K562 (cell line): ENCODE measurements at regions not wholly inside any gene's neighbourhood (a gene's known extent, or its start where the extent isn't known, plus 50 kb on each side); places are given as distances from the start of the nearest gene placed in this dataset.

Experiments used
- ATAC-seq: fragments of 200-7000 bp; cut with Tn5 transposase; 3 replicates; pipeline ENCODE4 v1.9.1; 2020; ENCODE audit warnings: moderate library complexity
- BruUV-seq: library from RNA; stranded (reverse); fragments of 400-500 nt; replicated peaks from 2 replicates; lab custom pipeline; 2021; lab: Mats Ljungman, UMichigan
- CTCF ChIA-PET: fragments of 300-600 bp; formaldehyde crosslinking; extraction: SDS; loops from one replicate; lab custom pipeline; 2021; ENCODE audit warnings: low intra/inter-chr PET ratio; lab: Yijun Ruan, JAX
- POLR2A ChIA-PET: fragments of 300-600, 350-650 bp; sonication (Branson Sonifier 250); formaldehyde crosslinking; extraction: SDS; loops from one replicate; lab custom pipeline; 2021; ENCODE audit warnings: antibody characterized with exemption, inconsistent platforms; lab: Yijun Ruan, JAX
- DNase-seq, 4 experiments: peaks; one replicate each; pipeline versions ENCODE4 v3.0.0 to v3.0.0-alpha.2; 2011 to 2018; ENCODE audit warnings: low spot score in 3 of 4, mixed read lengths in 3 of 4; ENCODE audit errors: extremely low read depth in 1 of 4
- FAIRE-seq: peaks from 2 replicates; lab custom pipeline; 2011; peaks lifted over from hg19 to GRCh38; lab: Jason Lieb, UNC
- H2AFZ ChIP-seq: 2 replicates; pipeline ENCODE4 v1.6.0; 2011; ENCODE audit warnings: low read depth, low read length, control low read depth, inconsistent platforms
- H3K27ac ChIP-seq: fragments of 200-600 bp; 3 replicates; pipeline ENCODE4 v1.8.0; 2011; ENCODE audit warnings: low read depth, mild to moderate bottlenecking, control low read depth, inconsistent platforms, low read length, moderate library complexity, mixed read lengths; ENCODE audit errors: extremely low read depth
- H3K27me3 ChIP-seq, 2 experiments: fragments of 300-600 bp in 1 of 2; 2 replicates in 1 of 2; 3 replicates in 1 of 2; pipeline versions ENCODE4 v1.6.0 to v1.8.0; 2011; ENCODE audit warnings: inconsistent platforms in 2 of 2, low read length in 2 of 2, mild to moderate bottlenecking in 1 of 2, mixed read lengths in 1 of 2, moderate library complexity in 1 of 2; ENCODE audit not compliant: control insufficient read depth in 2 of 2, insufficient read depth in 2 of 2
- H3K36me3 ChIP-seq: fragments of 300-600 bp; 3 replicates; pipeline ENCODE4 v1.8.0; 2011; ENCODE audit warnings: mild to moderate bottlenecking, low read length, inconsistent platforms; ENCODE audit not compliant: control insufficient read depth, insufficient read depth
- H3K4me1 ChIP-seq, 2 experiments: fragments of 200-600 bp in 1 of 2; replicated peaks in 1 of 2; 2 replicates in 1 of 2; 3 replicates in 1 of 2; pipeline versions ENCODE4 v1.5.1 to v1.8.0; 2011; ENCODE audit warnings: inconsistent platforms in 2 of 2, low read length in 2 of 2, mild to moderate bottlenecking in 1 of 2, mixed read lengths in 1 of 2, moderate library complexity in 1 of 2; ENCODE audit not compliant: control insufficient read depth in 2 of 2, insufficient read depth in 2 of 2
- H3K4me2 ChIP-seq: 2 replicates; pipeline ENCODE4 v1.6.1; 2011; ENCODE audit warnings: low read length, control low read depth, inconsistent platforms, mixed read lengths; ENCODE audit not compliant: insufficient read depth
- H3K4me3 ChIP-seq: fragments of 200-600 bp; sonication (generic), shearing (Covaris generic); 2 replicates; pipeline ENCODE4 v1.5.1; 2016; ENCODE audit warnings: control low read depth, inconsistent platforms
- H3K79me2 ChIP-seq: fragments of 200-600 bp; 3 replicates; pipeline ENCODE4 v1.8.0; 2011; ENCODE audit warnings: low read length, inconsistent platforms; ENCODE audit not compliant: control insufficient read depth, insufficient read depth
- H3K9ac ChIP-seq, 2 experiments: 2 replicates each; pipeline versions ENCODE4 v1.6.0 to v1.6.1; 2011; ENCODE audit warnings: low read depth in 2 of 2, low read length in 2 of 2, control low read depth in 1 of 2, inconsistent platforms in 1 of 2, mild to moderate bottlenecking in 1 of 2, mixed read lengths in 1 of 2; ENCODE audit not compliant: insufficient read depth in 1 of 2
- H3K9me1 ChIP-seq: one replicate; pipeline ENCODE4 v1.6.0; 2011; ENCODE audit warnings: inconsistent platforms, mild to moderate bottlenecking, low read length, moderate library complexity; ENCODE audit not compliant: control insufficient read depth, insufficient read depth
- H3K9me3 ChIP-seq: replicated peaks from 2 replicates; pipeline ENCODE4 v1.5.1; 2011; ENCODE audit warnings: low read depth, low read length, inconsistent platforms; ENCODE audit not compliant: control insufficient read depth, insufficient read depth
- H4K20me1 ChIP-seq: replicated peaks from 2 replicates; pipeline ENCODE4 v1.6.1; 2011; ENCODE audit warnings: low read length, inconsistent platforms, mixed read lengths; ENCODE audit not compliant: control insufficient read depth, insufficient read depth
- CXXC5 ChIP-seq: fragments of 250-450 bp; sonication (Bioruptor Pico); IDR thresholded peaks from 2 replicates; pipeline ENCODE4 v1.8.0; 2022; ENCODE audit warnings: inconsistent platforms, mild to moderate bottlenecking, moderate library complexity
- HES1 ChIP-seq: fragments of 450-650 bp; IDR thresholded peaks from 2 replicates; pipeline ENCODE4 v1.6.1; 2016; ENCODE audit warnings: low read depth, mild to moderate bottlenecking, moderate library complexity
- KDM1A ChIP-seq, 2 experiments: fragments of 450-650 bp; IDR thresholded peaks; 2 replicates each; pipeline ENCODE4 v1.6.1; 2016; ENCODE audit warnings: mild to moderate bottlenecking in 2 of 2
- RFX5 ChIP-seq: IDR thresholded peaks from 2 replicates; pipeline ENCODE4 v1.6.1; 2011; ENCODE audit warnings: low read depth, mild to moderate bottlenecking, improper control_type of control experiment, low read length
- RNF219 ChIP-seq: fragments of 250-450 bp; sonication (Bioruptor Pico); IDR thresholded peaks from 2 replicates; pipeline ENCODE4 v1.5.0; 2022; ENCODE audit warnings: mild to moderate bottlenecking
- ZNF830 ChIP-seq: fragments of 250-450 bp; sonication (Bioruptor Pico); IDR thresholded peaks from 2 replicates; pipeline ENCODE4 v1.5.0; 2021; ENCODE audit warnings: mild to moderate bottlenecking
- WGBS: fragments of 100-300 bp; shearing (Covaris generic); methylation state at CpG from one replicate; pipeline ENCODE4 v1.1.6; 2016; ENCODE audit warnings: low coverage, mixed read lengths; ENCODE audit not compliant: insufficient coverage; ENCODE audit errors: missing lambda C conversion rate; 5-methylcytosine and 5-hydroxymethylcytosine counted together
- in situ Hi-C: fragments of 300-500 bp; cut with MboI; formaldehyde crosslinking; loops from 4 replicates; pipeline ENCODE4 v1.15.0; 2018; ENCODE audit warnings: inconsistent platforms, mixed read lengths
- intact Hi-C: fragments of 100-400 bp; cut with micrococcal nuclease; formaldehyde crosslinking; loops from 2 replicates; pipeline ENCODE4 v1.14.2; 2022

- Histone ChIP-seq H3K27me3 (peaks cover 0 to 29% of the 10 kb centered on the region in 2 experiments; a peak in 4 of 5 replicates), H3K9ac (no peak overlapping the region), H4K20me1 (no peaks in the 10 kb centered on the region), H3K9me1 (no peaks in the 10 kb centered on the region), H3K79me2 (no peaks in the 10 kb centered on the region), H3K9me3 (no peaks in the 10 kb centered on the region), H2AFZ (no peak overlapping the region), H3K4me2 (no peak overlapping the region), H3K4me1 (no peaks in the 10 kb centered on the region), H3K36me3 (no peaks in the 10 kb centered on the region), H3K27ac (no peak overlapping the region), H3K4me3 (no peak overlapping the region)
- ATAC-seq (no peak), FAIRE-seq (no peak), DNase-seq (no peak)
- BruUV-seq: no TSS peak
- WGBS: 7% methylated on average over 5 of the region's 7 CpGs
- POLR2A ChIA-PET: interaction anchor here (0.7 kb wide), 1 partner anchor 91 kb away, joined by 3 read pairs; no protein-coding TSS in a partner anchor
- intact Hi-C loops: no loop called here
- in situ Hi-C loops: no loop called here
- CTCF ChIA-PET: no interaction called here
- TF ChIP-seq CXXC5 (CRISPR knock-in tag): no peak
- no peak for TF ChIP-seq HES1
- TF ChIP-seq KDM1A (IDR thresholded peaks at IDR 0.05): no peak
- TF ChIP-seq ZNF830 (CRISPR knock-in tag): no peak
- no peak for TF ChIP-seq RFX5
- TF ChIP-seq RNF219 (CRISPR knock-in tag): no peak
Measured at GRCh38 chr18:76766429-76766828, 55.9 kb upstream of the ZNF236 start.
